ENCODE measurements at regions not wholly inside any gene's neighbourhood (a gene's known extent, or its start where the extent isn't known, plus 50 kb on each side); places are given as distances from the start of the nearest gene placed in this dataset.

DNA sequence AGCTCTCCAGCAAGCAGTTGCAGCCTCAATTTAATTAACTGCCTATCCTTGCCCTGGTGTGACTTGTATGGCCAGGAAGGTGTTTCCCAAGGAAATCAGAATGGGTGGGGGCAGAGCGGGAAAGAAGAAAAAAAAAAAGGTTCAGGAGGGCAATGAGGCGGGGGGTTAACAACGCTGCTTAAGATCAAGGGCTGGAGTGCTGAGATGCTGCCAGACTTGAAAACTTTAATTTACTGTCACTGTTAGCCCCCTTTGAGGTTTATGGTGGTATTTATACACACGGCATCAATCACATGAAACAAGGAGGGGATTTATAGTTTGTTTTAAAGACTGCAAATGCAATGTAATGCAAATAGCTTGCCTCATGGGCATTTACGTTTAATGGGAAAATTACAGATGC lies 319.4 kb upstream of the NR2F2 start:
- no peaks in the 10 kb centered on the region for H3K9me3 ChIP-seq (replicated peaks; ENCODE audit: insufficient read depth, low read length)
- H2AFZ ChIP-seq (ENCODE audit: low read length), result no peak overlapping the region
- H3K27ac ChIP-seq (ENCODE audit: low read length), result no peak overlapping the region
- TF ChIP-seq, protein P1, sequence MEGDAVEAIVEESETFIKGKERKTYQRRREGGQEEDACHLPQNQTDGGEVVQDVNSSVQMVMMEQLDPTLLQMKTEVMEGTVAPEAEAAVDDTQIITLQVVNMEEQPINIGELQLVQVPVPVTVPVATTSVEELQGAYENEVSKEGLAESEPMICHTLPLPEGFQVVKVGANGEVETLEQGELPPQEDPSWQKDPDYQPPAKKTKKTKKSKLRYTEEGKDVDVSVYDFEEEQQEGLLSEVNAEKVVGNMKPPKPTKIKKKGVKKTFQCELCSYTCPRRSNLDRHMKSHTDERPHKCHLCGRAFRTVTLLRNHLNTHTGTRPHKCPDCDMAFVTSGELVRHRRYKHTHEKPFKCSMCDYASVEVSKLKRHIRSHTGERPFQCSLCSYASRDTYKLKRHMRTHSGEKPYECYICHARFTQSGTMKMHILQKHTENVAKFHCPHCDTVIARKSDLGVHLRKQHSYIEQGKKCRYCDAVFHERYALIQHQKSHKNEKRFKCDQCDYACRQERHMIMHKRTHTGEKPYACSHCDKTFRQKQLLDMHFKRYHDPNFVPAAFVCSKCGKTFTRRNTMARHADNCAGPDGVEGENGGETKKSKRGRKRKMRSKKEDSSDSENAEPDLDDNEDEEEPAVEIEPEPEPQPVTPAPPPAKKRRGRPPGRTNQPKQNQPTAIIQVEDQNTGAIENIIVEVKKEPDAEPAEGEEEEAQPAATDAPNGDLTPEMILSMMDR (IDR thresholded peaks at IDR 0.05; ENCODE audit: low read length), result no peak
- TF ChIP-seq EZH2phosphoT487 (IDR thresholded peaks at IDR 0.05; ENCODE audit: low read length), result no peak
- no peak for TF ChIP-seq EZH2 (optimal IDR thresholded peaks at IDR 0.05; ENCODE audit: low read depth, low read length)
- no peaks in the 10 kb centered on the region for H3K36me3 ChIP-seq (replicated peaks; ENCODE audit: insufficient read depth, low read length)
- no peak overlapping the region for H3K9ac ChIP-seq (ENCODE audit: low read length)
- no peaks in the 10 kb centered on the region for H3K9me2 ChIP-seq (replicated peaks; ENCODE audit: insufficient read depth, low read length)
- no peak overlapping the region for H3K4me2 ChIP-seq (ENCODE audit: low read depth, low read length)
- H3K4me1 ChIP-seq (ENCODE audit: low read length), result no peaks in the 10 kb centered on the region
- H3F3A ChIP-seq (ENCODE audit: insufficient read depth, low read length), result no peaks in the 10 kb centered on the region
- H3K79me2 ChIP-seq (ENCODE audit: low read length), result no peaks in the 10 kb centered on the region
- H4K20me1 ChIP-seq (ENCODE audit: insufficient read depth, low read length), result no peaks in the 10 kb centered on the region
- H3K4me3 ChIP-seq (ENCODE audit: low read length), result no peak overlapping the region
- DNase-seq, result no peak
- H3K27me3 ChIP-seq (replicated peaks; ENCODE audit: insufficient read depth, low read length), result no peaks in the 10 kb centered on the region

DNA sequence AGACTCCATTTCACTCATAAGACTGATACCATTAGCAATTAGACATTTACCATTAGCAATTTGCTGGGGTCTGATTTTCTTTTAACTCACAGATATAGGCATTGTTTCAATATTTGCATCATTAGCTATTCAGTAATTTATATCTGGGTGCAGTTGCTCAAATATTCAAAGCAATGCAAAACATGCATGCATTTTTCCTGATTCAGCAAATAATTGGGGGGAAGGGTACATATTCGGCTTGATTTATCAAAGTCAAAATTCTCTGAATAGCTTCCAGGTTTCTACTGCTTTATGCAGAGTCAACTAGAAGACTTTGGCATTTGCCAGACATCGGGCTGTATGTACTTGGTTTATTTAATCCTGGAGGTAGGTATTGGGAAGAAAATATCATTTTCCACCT lies 315.6 kb upstream of the NR2F2 start:
- Histone ChIP-seq H4K20me1 (ENCODE audit: insufficient read depth, low read length) (no peaks in the 10 kb centered on the region), H3K36me3 (replicated peaks; ENCODE audit: insufficient read depth, low read length) (no peaks in the 10 kb centered on the region), H3K4me2 (ENCODE audit: low read depth, low read length) (no peak overlapping the region), H3K9me3 (replicated peaks; ENCODE audit: insufficient read depth, low read length) (no peaks in the 10 kb centered on the region), H3K9ac (ENCODE audit: low read length) (no peak overlapping the region), H3K4me1 (ENCODE audit: low read length) (no peaks in the 10 kb centered on the region), H3F3A (ENCODE audit: insufficient read depth, low read length) (no peaks in the 10 kb centered on the region), H2AFZ (ENCODE audit: low read length) (no peak overlapping the region), H3K79me2 (ENCODE audit: low read length) (no peaks in the 10 kb centered on the region), H3K27ac (ENCODE audit: low read length) (no peak overlapping the region), H3K27me3 (replicated peaks; ENCODE audit: insufficient read depth, low read length) (no peaks in the 10 kb centered on the region), H3K9me2 (replicated peaks; ENCODE audit: insufficient read depth, low read length) (no peaks in the 10 kb centered on the region), H3K4me3 (ENCODE audit: low read length) (no peak overlapping the region)
- TF ChIP-seq EZH2phosphoT487 (IDR thresholded peaks at IDR 0.05; ENCODE audit: low read length) (no peak), EZH2 (optimal IDR thresholded peaks at IDR 0.05; ENCODE audit: low read depth, low read length) (no peak)
- TF ChIP-seq, protein P1 (IDR thresholded peaks at IDR 0.05; ENCODE audit: low read length), result no peak
- peak; percentile 2 for DNase-seq

DNA sequence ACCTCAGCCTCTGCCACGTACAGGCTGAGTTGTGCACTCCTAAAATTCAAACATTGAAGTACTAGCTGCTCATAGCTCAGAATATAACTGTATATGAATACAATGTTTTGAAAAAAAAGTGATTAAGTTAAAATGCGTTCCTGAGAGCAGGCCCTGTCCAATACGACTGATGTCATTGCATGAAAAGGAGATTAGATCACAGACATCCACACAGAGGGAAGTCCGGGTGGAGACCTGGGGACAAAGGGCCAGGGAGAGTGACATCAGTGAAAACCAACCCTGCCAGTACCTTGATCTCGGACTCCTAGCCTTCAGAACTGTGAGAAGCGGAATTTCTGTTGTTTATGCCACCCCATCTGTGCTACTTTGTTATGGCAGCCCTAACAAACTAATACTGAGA lies 311.4 kb upstream of the NR2F2 start:
- H3K4me3 ChIP-seq (ENCODE audit: low read length), result no peak overlapping the region
- H2AFZ ChIP-seq (ENCODE audit: low read length), result no peak overlapping the region
- H3K4me2 ChIP-seq (ENCODE audit: low read depth, low read length), result no peak overlapping the region
- no peaks in the 10 kb centered on the region for H3K79me2 ChIP-seq (ENCODE audit: low read length)
- H3K9me2 ChIP-seq (replicated peaks; ENCODE audit: insufficient read depth, low read length), result no peaks in the 10 kb centered on the region
- no peaks in the 10 kb centered on the region for H3K9me3 ChIP-seq (replicated peaks; ENCODE audit: insufficient read depth, low read length)
- no peaks in the 10 kb centered on the region for H4K20me1 ChIP-seq (ENCODE audit: insufficient read depth, low read length)
- no peak overlapping the region for H3K27ac ChIP-seq (ENCODE audit: low read length)
- H3K36me3 ChIP-seq (replicated peaks; ENCODE audit: insufficient read depth, low read length), result no peaks in the 10 kb centered on the region
- no peak for DNase-seq
- H3K4me1 ChIP-seq (ENCODE audit: low read length), result no peaks in the 10 kb centered on the region
- no peak overlapping the region for H3K9ac ChIP-seq (ENCODE audit: low read length)
- H3F3A ChIP-seq (ENCODE audit: insufficient read depth, low read length), result no peaks in the 10 kb centered on the region
- TF ChIP-seq EZH2 (optimal IDR thresholded peaks at IDR 0.05; ENCODE audit: low read depth, low read length), result no peak
- TF ChIP-seq EZH2phosphoT487 (IDR thresholded peaks at IDR 0.05; ENCODE audit: low read length), result no peak
- TF ChIP-seq, protein P1 (IDR thresholded peaks at IDR 0.05; ENCODE audit: low read length), result no peak
- no peaks in the 10 kb centered on the region for H3K27me3 ChIP-seq (replicated peaks; ENCODE audit: insufficient read depth, low read length)

All from MM.1S (cell line).